ENCODE measurements at regions not wholly inside any gene's neighbourhood (a gene's known extent, or its start where the extent isn't known, plus 50 kb on each side); places are given as distances from the start of the nearest gene placed in this dataset.

DNA sequence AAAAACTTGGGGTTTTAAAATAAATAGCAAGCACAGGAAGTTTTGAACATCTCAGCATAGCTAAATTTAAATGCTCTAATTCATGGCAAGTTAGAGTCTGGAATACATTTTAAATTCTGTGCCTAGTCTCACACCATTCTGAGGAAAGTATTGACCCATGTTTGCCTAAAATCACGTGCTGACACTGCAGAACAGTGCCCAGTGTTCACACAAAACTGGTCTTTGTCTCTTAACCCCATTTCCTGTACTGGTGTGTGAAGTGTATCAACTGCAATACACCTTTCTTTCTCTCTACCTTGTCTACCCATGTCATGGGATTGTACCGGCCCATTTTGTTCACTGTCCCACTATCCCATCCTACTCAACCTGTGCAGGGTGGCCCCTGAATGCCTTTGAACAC, 749.7 kb upstream of the POM121L12 start:
- DNase-seq (ENCODE audit: extremely low read depth in 1 of 2, low read depth in 1 of 2), result no peak

DNA sequence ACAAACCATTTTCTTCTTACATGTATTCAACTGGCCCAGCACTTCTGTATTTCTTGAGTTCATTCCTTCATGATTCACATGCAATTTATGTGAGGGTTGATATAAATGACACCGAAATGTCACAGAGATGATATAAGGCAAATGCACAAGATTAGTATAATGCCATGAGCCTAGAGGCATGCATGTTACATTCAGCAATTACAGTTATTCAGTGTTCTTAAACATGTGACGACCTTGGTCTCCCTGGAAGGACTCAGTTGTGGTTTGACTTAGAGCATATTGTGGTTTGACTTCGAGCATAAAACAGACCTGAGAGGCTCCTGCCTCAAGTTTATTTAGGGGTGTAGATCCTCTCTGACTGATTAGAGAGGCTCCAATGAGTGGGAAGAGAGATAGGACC, 752.1 kb upstream of the POM121L12 start:
- DNase-seq (ENCODE audit: extremely low read depth in 1 of 2, low read depth in 1 of 2), result no peak

DNA sequence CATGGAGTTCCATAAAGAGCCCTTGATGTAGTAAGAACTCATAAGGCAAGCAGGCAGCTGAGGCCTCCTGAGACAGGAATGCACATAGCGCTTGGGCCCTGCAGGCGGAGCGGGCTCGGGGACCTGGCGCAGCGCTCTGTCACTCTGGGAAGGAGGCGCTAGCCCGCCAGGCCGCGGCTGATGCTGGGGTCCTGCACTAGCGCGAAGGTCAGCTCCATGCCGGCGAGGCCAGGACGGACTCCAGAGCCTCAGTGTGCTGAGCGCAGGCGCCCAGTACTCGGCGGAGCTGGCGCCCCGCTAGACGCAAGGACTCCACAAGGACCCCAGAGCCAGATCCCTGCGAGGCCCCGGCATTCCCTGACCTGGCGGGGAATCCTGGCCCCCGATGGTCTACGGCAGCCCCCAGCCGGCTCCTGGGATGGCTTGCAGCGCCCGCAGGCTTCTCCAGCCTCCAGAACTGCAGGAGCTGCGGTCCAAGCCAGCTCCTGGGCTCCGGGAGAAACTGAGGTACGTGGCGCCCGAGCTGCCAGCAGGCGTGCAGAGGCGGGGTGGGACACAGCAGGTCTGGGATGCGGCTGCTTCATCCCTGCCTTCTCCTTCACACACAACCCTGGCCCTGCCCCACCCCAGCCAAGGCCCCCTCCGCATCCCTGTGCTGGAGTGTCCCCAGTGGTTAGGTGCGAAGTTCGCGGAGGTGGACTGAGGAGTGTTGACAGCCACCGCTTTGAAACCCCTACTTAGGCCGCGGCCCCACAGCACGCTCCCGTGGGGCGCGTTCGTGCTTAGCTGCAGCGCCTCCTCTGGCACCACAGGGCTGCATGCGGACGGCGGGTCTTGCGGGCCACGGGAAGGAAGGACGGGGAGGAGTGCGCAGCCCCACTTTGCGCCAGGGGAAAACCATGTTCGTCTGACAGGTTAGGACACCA, 761.5 kb upstream of the POM121L12 start:
- DNase-seq (ENCODE audit: extremely low read depth in 1 of 2, low read depth in 1 of 2), result no peak

DNA sequence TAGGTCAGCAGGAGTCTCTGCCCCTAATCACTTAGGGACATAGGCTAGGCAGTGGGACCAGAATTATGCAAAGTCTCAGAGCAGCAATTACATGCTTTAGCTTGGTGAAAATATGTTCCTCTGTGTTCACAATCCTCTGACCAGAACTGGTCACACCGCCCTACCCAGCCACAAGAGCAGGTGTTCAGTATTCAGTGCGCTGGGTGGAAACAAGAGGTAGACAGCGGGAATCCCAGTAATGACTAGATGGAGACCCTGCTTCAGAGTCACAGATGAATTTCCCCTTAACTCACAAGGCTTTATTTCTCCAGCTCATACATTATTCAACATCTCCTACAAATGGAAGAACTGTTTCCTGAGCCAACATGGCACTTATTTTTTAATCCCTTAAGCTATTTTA, 763.7 kb upstream of the POM121L12 start:
- no peak for DNase-seq (ENCODE audit: extremely low read depth in 1 of 2, low read depth in 1 of 2)

DNA sequence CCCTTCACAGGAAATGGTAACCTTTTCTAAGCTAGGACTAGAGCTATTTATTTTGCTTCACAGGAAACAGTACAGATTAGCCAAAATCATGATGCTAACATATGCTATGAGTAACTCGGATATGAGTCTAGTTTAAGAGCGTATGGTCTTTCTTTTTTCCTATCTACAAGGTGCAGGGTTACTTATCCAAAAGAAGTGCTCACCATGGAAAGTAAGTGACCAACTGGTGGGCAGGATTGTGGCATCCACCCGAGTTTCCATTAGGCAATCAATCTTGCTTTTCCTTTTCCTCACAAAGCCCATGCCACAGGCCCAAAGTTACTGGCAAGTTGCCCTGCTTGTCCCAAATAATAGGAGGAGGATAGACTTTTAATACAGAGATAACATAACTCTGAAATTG, 765.1 kb upstream of the POM121L12 start:
- no peak for DNase-seq (ENCODE audit: extremely low read depth in 1 of 2, low read depth in 1 of 2)

DNA sequence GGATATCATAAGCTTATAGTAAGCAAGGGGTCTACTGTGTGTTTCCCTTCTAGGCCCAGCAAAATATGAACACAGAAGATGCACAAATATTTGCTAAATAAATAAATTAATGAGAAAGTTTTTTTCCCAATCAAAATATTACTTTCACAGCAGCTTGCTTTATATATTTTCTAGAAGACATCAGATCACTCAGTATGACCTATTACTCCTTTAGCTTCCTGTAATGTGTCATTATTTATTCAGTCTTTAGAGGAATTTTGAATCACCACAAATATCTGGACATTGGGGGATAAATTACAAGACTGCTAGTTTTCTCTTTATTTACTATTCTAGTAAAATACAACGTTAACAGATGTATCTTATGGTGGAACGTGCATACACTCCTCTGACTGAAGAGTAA, 765.8 kb upstream of the POM121L12 start:
- DNase-seq (ENCODE audit: extremely low read depth in 1 of 2, low read depth in 1 of 2), result no peak

DNA sequence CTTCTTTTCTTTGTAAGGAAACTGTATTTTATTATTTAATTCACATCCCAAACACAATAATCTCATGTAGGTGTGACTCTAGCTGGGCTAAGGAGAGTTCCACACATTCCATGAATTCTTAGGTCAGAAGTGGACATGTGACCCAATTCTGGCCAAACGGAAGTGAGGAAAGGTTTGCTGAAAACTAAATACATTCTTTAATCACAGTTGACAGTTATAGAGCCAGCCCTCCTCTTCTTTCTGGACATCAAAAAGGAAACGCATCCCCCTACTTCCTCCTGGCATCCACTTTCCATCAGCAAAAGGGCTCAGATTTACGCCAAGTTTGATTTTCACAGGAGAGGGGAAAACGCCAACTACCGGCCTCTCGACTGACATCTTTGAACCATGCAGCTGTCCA, 774.4 kb upstream of the POM121L12 start:
- no peak for DNase-seq (ENCODE audit: extremely low read depth in 1 of 2, low read depth in 1 of 2)

DNA sequence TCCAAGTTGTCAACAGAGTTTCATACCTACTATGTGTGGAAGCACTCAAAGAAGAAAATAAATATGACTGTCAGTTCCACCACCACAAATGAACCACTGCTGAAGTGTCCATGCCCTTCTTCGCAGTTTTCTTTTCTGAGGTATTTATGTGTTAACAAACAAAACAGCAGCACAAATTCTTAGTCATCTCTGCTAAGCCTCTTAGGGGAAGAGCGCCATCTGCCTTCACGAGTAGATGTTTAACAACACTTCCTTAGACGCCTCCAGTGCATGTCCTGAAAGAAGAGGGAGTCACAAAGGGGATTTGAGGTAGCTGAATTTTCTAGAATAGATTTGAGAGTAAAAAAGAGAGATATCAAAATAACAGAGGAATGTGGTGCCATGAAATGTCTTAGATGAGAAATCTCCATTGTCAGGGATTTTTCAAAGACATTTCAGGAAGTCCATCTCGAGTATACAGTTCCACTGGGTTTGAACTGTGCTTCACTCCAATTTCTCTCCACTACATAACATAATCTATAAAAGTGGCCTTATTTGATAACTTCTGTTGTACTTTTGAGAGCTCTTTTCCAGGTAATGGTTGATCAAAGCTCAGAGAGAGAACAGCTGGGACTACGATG, 775.3 kb upstream of the POM121L12 start:
- no peak for DNase-seq (ENCODE audit: extremely low read depth in 1 of 2, low read depth in 1 of 2)

DNA sequence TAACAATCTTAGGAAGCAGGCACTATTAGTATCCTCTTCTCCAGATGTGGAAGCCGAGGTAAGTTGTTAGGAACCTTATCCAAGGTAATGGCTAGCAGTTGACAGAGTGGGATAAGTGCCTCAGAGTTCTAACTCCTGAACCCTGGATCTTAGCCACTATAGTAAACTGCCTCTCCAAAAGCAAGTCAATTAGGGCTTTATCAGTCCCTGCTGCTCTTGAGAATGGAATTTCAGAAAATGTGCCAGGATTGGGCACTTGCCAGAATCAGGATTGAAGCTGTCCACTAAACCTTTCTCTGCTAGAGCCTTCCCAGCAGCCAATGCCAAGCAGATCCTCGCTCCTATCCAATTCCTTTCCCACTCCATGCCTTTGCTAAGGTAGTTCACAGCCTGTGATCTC, 777.5 kb upstream of the POM121L12 start:
- DNase-seq (ENCODE audit: extremely low read depth in 1 of 2, low read depth in 1 of 2), result no peak

DNA sequence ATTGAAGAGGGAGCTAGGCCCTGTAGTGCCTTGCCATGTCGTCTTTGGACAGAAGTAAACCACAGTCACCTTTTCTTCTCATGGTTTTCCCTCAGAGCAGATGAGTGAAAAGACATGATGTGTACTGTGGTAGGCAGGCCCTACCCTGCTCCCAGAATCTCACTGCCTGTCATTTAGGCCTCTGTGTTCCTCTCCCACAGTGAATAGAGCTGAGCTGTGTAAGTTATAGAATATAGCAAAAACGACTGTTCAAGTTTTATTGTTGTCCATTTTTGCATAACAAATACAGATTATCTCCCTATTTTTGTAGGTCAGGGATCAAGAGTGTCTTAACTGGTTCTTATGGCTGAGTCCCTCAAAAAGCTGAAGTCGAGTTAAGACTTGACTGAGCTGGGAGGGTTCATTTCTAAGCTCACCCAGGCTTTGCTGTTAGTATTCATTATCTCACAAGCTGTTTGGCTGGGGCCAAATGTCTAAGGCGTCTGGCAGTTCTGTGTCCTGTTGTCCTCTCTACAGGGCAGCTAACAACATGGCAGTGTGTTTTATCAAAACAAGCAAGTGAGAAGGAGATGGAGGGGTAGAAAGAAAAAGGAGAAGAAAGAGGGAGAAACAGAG, 780.9 kb upstream of the POM121L12 start:
- no peak for DNase-seq (ENCODE audit: extremely low read depth in 1 of 2, low read depth in 1 of 2)

DNA sequence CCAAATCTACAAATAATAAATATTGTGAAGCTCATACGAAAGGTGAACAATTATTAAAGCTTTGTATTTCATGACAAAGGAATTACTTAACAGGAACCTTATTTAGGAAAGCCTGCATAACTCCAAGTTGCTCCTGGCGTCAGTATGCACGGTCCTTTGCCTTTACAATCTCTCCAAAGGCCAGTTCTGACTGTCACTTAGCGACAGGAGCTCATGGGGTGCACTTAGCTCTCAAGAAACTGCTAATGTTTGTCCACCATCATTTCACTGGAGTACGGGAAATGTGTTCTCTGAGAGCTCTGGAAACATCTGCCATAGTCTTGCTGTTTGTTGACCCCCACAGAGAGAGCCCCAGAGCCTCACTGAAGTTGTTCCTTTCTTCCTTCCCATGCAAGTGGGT, 781.5 kb upstream of the POM121L12 start:
- no peak for DNase-seq (ENCODE audit: extremely low read depth in 1 of 2, low read depth in 1 of 2)

DNA sequence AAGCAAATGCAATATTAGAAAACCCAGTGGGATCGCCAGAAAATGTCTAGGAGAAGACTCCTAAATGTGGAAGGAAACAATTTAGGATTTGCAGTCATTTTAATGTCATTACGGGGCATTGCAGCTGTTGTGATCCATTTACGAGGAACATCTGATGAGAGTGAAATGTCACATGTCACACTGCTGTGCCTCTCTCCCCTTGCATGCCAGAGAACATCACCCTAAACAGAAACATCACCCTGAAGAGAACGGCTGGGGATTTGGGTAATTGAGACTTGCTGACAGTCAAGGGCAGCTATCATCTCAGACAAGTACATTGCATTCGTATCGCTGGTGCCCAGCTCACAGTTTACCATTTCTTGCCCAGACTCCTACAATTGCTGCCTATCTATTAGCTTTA, 785.7 kb upstream of the POM121L12 start:
- DNase-seq (ENCODE audit: extremely low read depth in 1 of 2, low read depth in 1 of 2), result no peak

DNA sequence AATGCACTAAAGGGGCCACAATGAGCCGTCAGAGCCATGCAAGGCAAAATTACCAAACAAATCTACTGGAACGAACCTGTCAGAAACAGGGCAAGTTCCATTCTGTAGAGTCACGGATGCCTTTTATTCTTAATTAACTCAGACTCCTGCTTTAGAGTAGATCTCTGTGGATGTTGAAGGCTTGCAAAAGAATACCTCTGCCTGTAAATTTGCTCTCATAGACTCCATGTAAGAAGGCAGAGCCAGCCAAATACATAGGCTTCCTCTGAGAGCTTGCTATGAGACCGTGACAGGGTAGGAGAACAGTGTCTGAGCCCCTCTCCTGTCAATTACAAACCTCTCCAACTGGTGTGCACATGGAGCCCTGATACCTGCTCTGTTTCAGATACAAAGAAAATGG, 787.9 kb upstream of the POM121L12 start:
- DNase-seq (ENCODE audit: extremely low read depth in 1 of 2, low read depth in 1 of 2), result no peak

DNA sequence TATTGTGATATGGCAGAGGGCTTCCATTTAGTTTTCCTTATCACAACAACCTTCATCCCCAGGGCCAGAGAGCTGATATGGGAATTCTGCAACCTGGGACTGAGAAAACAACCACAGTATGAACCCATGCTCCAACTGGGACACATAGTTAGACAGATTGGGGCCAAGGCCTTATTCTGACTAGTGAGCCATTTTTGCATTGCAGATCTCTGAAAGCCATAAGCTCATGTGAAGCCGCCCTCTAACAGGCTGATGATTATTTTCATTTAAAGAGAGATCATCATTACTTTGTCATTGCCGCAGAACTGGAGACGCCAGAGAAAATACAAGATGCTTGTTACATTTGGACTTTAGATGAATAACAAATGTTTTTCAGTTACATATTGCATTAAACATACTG, 791.7 kb upstream of the POM121L12 start:
- no peak for DNase-seq (ENCODE audit: extremely low read depth in 1 of 2, low read depth in 1 of 2)

DNA sequence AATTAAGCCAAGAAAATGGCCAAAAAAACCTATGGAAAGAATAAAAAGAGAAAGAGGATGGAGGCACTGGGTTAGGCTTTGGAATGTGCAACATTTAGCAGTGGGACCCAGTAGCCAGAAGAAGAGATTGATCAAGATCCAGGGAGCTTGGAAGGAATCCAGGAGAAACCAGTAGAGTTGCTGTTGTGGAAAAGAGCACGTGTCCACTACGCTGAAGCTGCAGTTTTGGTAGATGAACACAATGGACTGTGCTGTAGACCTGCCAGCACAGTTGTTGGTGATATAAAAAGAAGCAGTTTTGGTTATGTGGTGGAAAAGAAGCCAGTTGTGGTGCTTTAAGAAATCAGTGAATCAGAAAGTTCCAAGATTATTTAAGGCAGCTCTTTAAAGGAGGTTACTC, 802.2 kb upstream of the POM121L12 start:
- no peak for DNase-seq (ENCODE audit: extremely low read depth in 1 of 2, low read depth in 1 of 2)

DNA sequence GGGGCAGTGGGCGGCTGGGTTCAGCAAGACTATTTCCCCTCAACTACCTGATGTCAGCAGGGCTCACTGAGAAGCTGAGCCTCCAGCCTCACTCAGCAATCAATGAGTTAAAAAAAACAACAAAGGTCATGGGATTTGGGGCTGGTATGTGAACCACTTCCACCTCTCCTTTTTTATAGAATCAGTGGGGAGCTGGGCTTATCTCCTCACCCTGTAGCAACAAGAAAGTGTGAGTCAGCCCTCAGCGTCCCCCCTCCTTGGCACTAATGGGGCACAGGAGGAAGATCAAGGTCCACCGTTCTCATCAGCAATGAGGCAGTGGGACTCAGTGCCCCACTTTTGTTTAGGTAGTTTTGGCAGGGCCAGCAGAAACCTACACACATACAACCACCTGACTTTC, 823.5 kb upstream of the POM121L12 start:
- DNase-seq (ENCODE audit: extremely low read depth in 1 of 2, low read depth in 1 of 2), result no peak

DNA sequence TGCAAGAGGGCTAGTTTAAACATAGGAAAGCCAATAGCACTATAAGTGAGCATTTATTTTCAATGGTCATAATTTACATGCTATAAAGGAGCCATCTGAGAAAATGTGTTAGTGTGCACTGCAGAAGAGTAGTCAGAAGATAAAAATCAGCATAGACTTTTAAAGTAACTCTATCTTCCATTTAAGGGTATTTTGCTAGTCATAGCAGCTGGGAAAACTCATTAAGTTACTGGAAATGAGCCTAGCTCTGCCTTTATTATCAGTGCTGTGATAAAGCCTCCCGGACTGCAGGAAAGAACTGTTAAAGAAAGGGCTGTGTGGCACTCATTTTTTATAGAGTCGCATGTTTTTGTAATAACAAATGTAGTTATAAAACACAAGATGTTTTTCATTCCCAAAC, 825.8 kb upstream of the POM121L12 start:
- DNase-seq (ENCODE audit: extremely low read depth in 1 of 2, low read depth in 1 of 2), result no peak

DNA sequence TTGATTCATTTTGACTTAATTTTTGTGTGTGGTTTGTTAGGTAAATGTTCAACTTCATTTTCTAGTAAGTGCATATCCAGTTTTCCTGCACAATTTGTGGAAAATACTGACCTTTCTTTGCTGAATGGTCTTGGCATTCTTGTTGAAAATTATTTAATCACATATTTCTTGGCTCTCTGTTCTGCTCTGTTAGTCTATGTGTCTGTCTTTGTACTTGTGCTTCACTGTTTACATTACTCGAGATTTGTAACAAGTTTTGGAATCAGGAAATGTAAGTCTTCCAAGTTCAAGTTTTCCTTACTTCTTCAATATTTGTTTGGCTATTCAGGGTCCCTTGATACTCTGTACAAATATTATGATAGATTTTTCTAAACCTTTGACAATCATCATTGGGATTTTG, 838.2 kb upstream of the POM121L12 start:
- DNase-seq (ENCODE audit: extremely low read depth in 1 of 2, low read depth in 1 of 2), result no peak

DNA sequence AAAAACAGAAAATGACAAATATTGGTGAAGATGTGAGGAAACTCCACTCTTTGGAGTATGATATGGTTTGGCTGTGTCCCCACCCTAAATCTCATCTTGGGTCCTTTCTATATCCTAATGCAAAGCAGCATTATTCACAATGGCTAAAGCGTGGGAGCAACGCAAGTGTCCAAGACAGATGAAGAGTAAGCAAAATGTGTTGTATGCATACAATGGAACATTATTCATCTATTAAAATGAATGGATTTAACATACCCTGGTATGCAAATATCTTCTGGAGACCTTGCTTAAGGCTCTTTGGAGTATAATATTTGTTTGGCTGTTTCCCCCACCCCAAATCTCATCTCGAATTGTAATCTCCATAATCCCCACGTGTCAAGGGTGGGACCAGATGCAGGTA, 839.8 kb upstream of the POM121L12 start:
- DNase-seq (ENCODE audit: extremely low read depth in 1 of 2, low read depth in 1 of 2), result no peak

DNA sequence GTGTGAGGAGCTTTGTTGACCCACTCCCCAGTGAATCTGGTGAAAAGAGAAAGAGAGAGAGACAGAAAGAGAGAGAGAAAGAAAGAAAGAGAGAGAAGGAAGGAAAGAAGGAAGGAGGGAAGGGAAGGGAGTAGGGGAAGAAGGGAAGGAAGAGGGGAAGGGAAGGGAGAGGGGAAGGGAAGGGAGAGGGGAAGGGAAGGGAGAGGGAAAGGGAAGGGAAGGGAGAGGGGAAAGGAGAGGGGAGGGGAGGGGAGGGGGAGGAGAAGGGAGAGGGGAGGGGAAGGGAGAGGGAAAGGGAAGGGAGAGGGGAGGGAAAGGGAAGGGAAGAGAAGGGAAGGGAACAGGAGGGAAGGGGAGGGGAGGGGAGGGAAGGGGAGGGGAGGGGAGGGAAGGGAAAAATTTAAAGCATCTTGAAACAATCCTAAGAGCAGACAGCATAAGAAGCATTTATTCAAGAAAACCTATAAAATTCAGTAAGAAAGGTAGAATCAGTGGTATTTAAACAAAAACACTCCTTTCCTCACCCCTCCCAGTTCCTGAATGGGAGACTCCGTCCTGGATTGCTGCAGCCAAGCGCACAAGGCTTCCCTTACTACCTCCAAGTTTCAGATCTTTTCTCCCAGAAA, 846.2 kb upstream of the POM121L12 start:
- DNase-seq (ENCODE audit: extremely low read depth in 1 of 2, low read depth in 1 of 2), result no peak

DNA sequence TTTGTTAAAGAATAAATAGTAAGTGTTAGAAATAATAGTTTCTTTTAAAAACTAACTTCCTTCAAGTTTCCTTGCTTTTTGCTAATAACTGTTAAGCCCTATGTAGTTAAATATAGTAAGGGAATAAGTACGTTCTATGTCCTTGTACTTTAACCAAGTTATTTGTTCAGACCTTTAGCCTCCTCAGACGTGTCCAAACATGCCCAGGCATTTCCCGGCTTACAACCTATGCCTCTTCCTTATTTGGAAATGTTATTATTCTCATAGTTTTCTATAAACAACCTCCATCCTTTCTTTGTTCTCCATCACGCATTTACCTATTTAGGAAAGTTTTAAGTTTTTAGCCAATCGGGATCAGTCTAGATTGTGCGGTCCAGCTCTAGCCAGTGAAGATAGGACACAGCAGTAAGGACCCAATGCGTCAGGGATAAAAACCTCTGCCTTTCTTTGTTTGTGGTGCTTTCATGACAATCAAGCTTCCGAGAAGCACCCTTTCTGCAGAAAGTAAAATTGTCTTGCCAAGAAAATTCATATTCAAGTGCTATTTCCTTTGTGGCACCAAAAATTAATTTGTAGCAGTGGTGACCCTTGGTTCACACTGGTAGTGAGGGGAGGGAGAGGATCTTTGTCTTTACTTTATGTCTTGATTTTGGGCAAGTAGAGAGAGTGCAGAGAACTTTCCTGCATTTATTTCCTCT, 851.3 kb upstream of the POM121L12 start:
- DNase-seq (ENCODE audit: extremely low read depth in 1 of 2, low read depth in 1 of 2), result no peak

Measured in activated CD8-positive, alpha-beta memory T cell treated with anti-CD3 and anti-CD28 coated beads for 1 hour (primary cell).